H9 (cell line): ENCODE measurements at regions not wholly inside any gene's neighbourhood (a gene's known extent, or its start where the extent isn't known, plus 50 kb on each side); places are given as distances from the start of the nearest gene placed in this dataset.
"Not testable (repeated sequence)": the region's sequence is repeated elsewhere in the genome, so short reads cannot be mapped to it uniquely, and the experiment has no call there.

Experiments used
- DNase-seq: peaks from one replicate; pipeline ENCODE4 v3.0.0-alpha.2; 2017
- H2AFZ ChIP-seq: one replicate; pipeline ENCODE4 v1.6.1; 2013; ENCODE audit warnings: mild to moderate bottlenecking, low read length, control low read depth, moderate library complexity
- H2AK5ac ChIP-seq: 2 replicates; pipeline ENCODE4 v1.6.1; 2013; ENCODE audit warnings: low read length, control low read depth, mixed read lengths; ENCODE audit not compliant: insufficient read length
- H2BK120ac ChIP-seq: one replicate; pipeline ENCODE4 v1.6.1; 2013; ENCODE audit warnings: low read depth, mild to moderate bottlenecking, low read length, control low read depth, inconsistent platforms; ENCODE audit not compliant: poor library complexity, severe bottlenecking
- H2BK12ac ChIP-seq: 2 replicates; pipeline ENCODE4 v1.6.1; 2013; ENCODE audit warnings: low read length, control low read depth, mixed read lengths, low read depth; ENCODE audit not compliant: insufficient read length
- H2BK15ac ChIP-seq: 2 replicates; pipeline ENCODE4 v1.6.1; 2013; ENCODE audit warnings: low read depth, low read length, control low read depth
- H2BK20ac ChIP-seq: one replicate; pipeline ENCODE4 v1.6.1; 2013; ENCODE audit warnings: low read depth, mild to moderate bottlenecking, low read length, control low read depth, inconsistent platforms; ENCODE audit not compliant: poor library complexity, severe bottlenecking
- H2BK5ac ChIP-seq: 2 replicates; pipeline ENCODE4 v1.6.1; 2013; ENCODE audit warnings: low read length, control low read depth, mixed read lengths; ENCODE audit not compliant: insufficient read length
- H3K14ac ChIP-seq: 2 replicates; pipeline ENCODE4 v1.6.1; 2013; ENCODE audit warnings: low read length, control low read depth; ENCODE audit not compliant: insufficient read depth
- H3K18ac ChIP-seq: 2 replicates; pipeline ENCODE4 v1.6.1; 2013; ENCODE audit warnings: low read depth, mild to moderate bottlenecking, mixed read lengths, low read length, control low read depth; ENCODE audit not compliant: insufficient read length
- H3K23ac ChIP-seq: 2 replicates; pipeline ENCODE4 v1.6.1; 2013; ENCODE audit warnings: low read length, control low read depth, mixed read lengths, low read depth; ENCODE audit not compliant: insufficient read length
- H3K23me2 ChIP-seq: 2 replicates; pipeline ENCODE4 v1.6.1; 2013; ENCODE audit warnings: low read depth, mild to moderate bottlenecking, mixed read lengths, low read length, control low read depth; ENCODE audit not compliant: insufficient read length, poor library complexity, severe bottlenecking
- H3K27ac ChIP-seq: 2 replicates; pipeline ENCODE4 v1.5.1; 2013; ENCODE audit warnings: low read length, control low read depth, mixed read lengths, low read depth; ENCODE audit not compliant: insufficient read length
- H3K27me3 ChIP-seq: 2 replicates; pipeline ENCODE4 v1.6.1; 2013; ENCODE audit warnings: low read length, control low read depth, inconsistent platforms; ENCODE audit not compliant: insufficient read depth
- H3K4ac ChIP-seq: 2 replicates; pipeline ENCODE4 v1.6.1; 2013; ENCODE audit warnings: low read depth, mild to moderate bottlenecking, control low read depth, inconsistent platforms, low read length, moderate library complexity
- H3K4me1 ChIP-seq: 2 replicates; pipeline ENCODE4 v1.6.1; 2013; ENCODE audit warnings: low read length, control low read depth, inconsistent platforms; ENCODE audit not compliant: insufficient read depth
- H3K4me2 ChIP-seq: 2 replicates; pipeline ENCODE4 v1.6.1; 2013; ENCODE audit warnings: low read length, control low read depth, mixed read lengths; ENCODE audit not compliant: insufficient read length, insufficient read depth
- H3K56ac ChIP-seq: 2 replicates; pipeline ENCODE4 v1.6.1; 2013; ENCODE audit warnings: low read depth, mild to moderate bottlenecking, mixed read lengths, low read length, control low read depth; ENCODE audit not compliant: insufficient read length
- H3K79me1 ChIP-seq: 2 replicates; pipeline ENCODE4 v1.6.1; 2013; ENCODE audit warnings: low read depth, mild to moderate bottlenecking, moderate library complexity, low read length, control low read depth, inconsistent platforms; ENCODE audit not compliant: insufficient read depth, poor library complexity, severe bottlenecking
- H3K79me2 ChIP-seq: 2 replicates; pipeline ENCODE4 v1.6.1; 2013; ENCODE audit warnings: low read length, control low read depth, inconsistent platforms; ENCODE audit not compliant: insufficient read depth
- H3K9ac ChIP-seq: 2 replicates; pipeline ENCODE4 v1.6.1; 2013; ENCODE audit warnings: low read length, control low read depth, mixed read lengths; ENCODE audit not compliant: insufficient read length; ENCODE audit errors: extremely low read depth
- H3K9me3 ChIP-seq: one replicate; pipeline ENCODE4 v1.6.1; 2013; ENCODE audit warnings: low read depth, low read length, inconsistent platforms; ENCODE audit not compliant: control insufficient read depth
- H3T11ph ChIP-seq: one replicate; pipeline ENCODE4 v1.6.1; 2013; ENCODE audit warnings: mild to moderate bottlenecking, low read length, control low read depth, inconsistent platforms
- H4K20me1 ChIP-seq: one replicate; pipeline ENCODE4 v1.6.1; 2013; ENCODE audit not compliant: control insufficient read depth, insufficient read length, insufficient read depth
- H4K5ac ChIP-seq: 2 replicates; pipeline ENCODE4 v1.6.1; 2013; ENCODE audit warnings: low read depth, mild to moderate bottlenecking, mixed read lengths, low read length, control low read depth; ENCODE audit not compliant: insufficient read length
- H4K8ac ChIP-seq: replicated peaks from 2 replicates; pipeline ENCODE4 v1.6.1; 2013; ENCODE audit warnings: low read length, control low read depth, mixed read lengths, low read depth; ENCODE audit not compliant: insufficient read length
- H4K91ac ChIP-seq: 2 replicates; pipeline ENCODE4 v1.6.1; 2013; ENCODE audit warnings: low read depth, mild to moderate bottlenecking, moderate library complexity, mixed read lengths, low read length, control low read depth; ENCODE audit not compliant: insufficient read length
- H3K27ac Mint-ChIP-seq, 3 experiments: 2 replicates in 2 of 3; 3 replicates in 1 of 3; pipeline ENCODE4 v1.8.0; 2020 to 2021; ENCODE audit warnings: mixed read lengths in 3 of 3, mild to moderate bottlenecking in 1 of 3, moderate library complexity in 1 of 3
- H3K27me3 Mint-ChIP-seq: 2 replicates; pipeline ENCODE4 v1.8.0; 2021; ENCODE audit warnings: low read depth, mild to moderate bottlenecking, moderate library complexity, mixed read lengths
- H3K36me3 Mint-ChIP-seq, 3 experiments: 2 replicates in 2 of 3; 3 replicates in 1 of 3; pipeline ENCODE4 v1.8.0; 2020 to 2021; ENCODE audit warnings: low read depth in 3 of 3, mixed read lengths in 3 of 3; ENCODE audit not compliant: insufficient read depth in 1 of 3
- H3K4me1 Mint-ChIP-seq, 2 experiments: 2 replicates each; pipeline ENCODE4 v1.8.0; 2020; ENCODE audit warnings: mixed read lengths in 2 of 2
- H3K4me3 Mint-ChIP-seq, 2 experiments: 2 replicates in 1 of 2; 3 replicates in 1 of 2; pipeline ENCODE4 v1.8.0; 2020 to 2021; ENCODE audit warnings: mild to moderate bottlenecking in 2 of 2, mixed read lengths in 2 of 2, moderate library complexity in 1 of 2
- H3K9me3 Mint-ChIP-seq, 2 experiments: 2 replicates in 1 of 2; 3 replicates in 1 of 2; pipeline ENCODE4 v1.8.0; 2020; ENCODE audit warnings: mild to moderate bottlenecking in 2 of 2, mixed read lengths in 2 of 2, moderate library complexity in 1 of 2
- WGBS: extraction: QIAGEN DNeasy Blood & Tissue Kit; methylation state at CpG from one replicate; pipeline ENCODE4 v1.1.7; 2013; ENCODE audit warnings: missing lambda C conversion rate, low lambda C conversion rate, mixed read lengths; ENCODE audit not compliant: insufficient read length; ENCODE audit errors: extremely low coverage; 5-methylcytosine and 5-hydroxymethylcytosine counted together
- TF ChIP-seq, protein P1 (sequence below): fragments of 200-600 bp; sonication (generic); conservative IDR thresholded peaks from 3 replicates; pipeline ENCODE4 v1.8.0; 2021; ENCODE audit warnings: antibody characterized with exemption, mild to moderate bottlenecking

DNA sequence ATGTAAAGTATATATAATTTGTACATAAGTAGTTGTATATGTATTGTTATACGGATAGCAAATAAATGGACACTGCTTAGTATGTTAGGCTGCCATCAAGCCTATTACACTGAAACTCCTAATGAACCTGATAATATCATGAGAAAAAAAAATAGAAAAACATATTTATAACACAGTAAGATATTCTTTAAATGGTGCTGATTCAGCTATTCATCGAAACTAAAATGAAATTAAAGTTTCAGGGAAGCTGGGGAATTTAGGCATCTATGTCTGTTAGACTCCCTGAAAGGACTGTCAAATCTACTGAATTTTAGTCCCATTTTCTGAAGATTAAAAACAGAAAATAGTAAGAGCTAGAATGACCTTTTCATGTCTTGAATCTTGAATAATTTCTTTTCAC, 647.1 kb upstream of the PABPC4L start:
- no peaks in the 10 kb centered on the region for H3K23me2 ChIP-seq
- no peaks in the 10 kb centered on the region for H3K9me3 ChIP-seq
- H3K27ac Mint-ChIP-seq, result no peak overlapping the region

DNA sequence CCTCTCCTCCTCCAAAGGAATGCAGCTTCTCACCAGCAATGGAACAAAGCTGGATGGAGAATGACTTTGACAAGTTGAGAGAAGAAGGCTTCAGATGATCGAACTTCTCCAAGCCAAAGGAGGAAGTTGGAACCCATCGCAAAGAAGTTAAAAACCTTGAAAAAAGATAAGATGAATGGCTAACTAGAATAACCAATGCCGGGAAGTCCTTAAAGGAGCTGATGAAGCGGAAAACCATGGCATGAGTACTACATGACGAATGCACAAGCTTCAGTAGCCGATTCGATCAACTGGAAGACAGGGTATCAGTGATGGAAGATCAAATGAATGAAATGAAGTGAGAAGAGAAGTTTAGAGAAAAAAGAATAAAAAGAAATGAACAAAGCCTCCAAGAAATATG, 629.2 kb upstream of the PABPC4L start:
- not testable (repeated sequence) for H4K8ac ChIP-seq, DNase-seq, H3K79me2 ChIP-seq, H3K27me3 ChIP-seq, H3K27me3 Mint-ChIP-seq, H3K27ac ChIP-seq, H2BK15ac ChIP-seq, H3K9ac ChIP-seq, H3K4ac ChIP-seq, H3K23ac ChIP-seq, H3K23me2 ChIP-seq, H3K14ac ChIP-seq, H2BK5ac ChIP-seq, H3K27ac Mint-ChIP-seq, H2BK12ac ChIP-seq, H3K4me1 ChIP-seq, H2AK5ac ChIP-seq, H4K91ac ChIP-seq, H3K56ac ChIP-seq, H3K18ac ChIP-seq, H3K4me1 Mint-ChIP-seq, H3K9me3 ChIP-seq, H4K20me1 ChIP-seq, H4K5ac ChIP-seq, H2BK120ac ChIP-seq, H2AFZ ChIP-seq, H2BK20ac ChIP-seq, H3K4me2 ChIP-seq, H3K4me3 Mint-ChIP-seq, H3T11ph ChIP-seq, H3K79me1 ChIP-seq
- Mint-ChIP-seq H3K36me3 (peaks cover 0 to 39% (median 26%) of the 10 kb centered on the region in 3 experiments), H3K9me3 (peaks cover 31 to 34% of the 10 kb centered on the region in 2 experiments)
- no CpG with 5 or more reads among the region's 7 CpGs for WGBS

More for the DNA sequence above, 647.1 kb upstream of the PABPC4L start:
- Mint-ChIP-seq H3K36me3 (peaks cover 6 to 9% (median 7%) of the 10 kb centered on the region in 3 experiments; a peak in 6 of 7 replicates), H3K9me3 (peaks cover 3 to 11% of the 10 kb centered on the region in 2 experiments; a peak in 3 of 5 replicates), H3K4me1 (no peaks in the 10 kb centered on the region), H3K27me3 (no peaks in the 10 kb centered on the region), H3K4me3 (no peak overlapping the region)
- no peak overlapping the region for H2BK5ac ChIP-seq
- H2AFZ ChIP-seq, result no peak overlapping the region
- H2BK12ac ChIP-seq, result no peak overlapping the region
- no peak overlapping the region for H3K14ac ChIP-seq
- no peaks in the 10 kb centered on the region for H3K79me1 ChIP-seq
- no peaks in the 10 kb centered on the region for H3K79me2 ChIP-seq
- no peak overlapping the region for H2AK5ac ChIP-seq
- H3T11ph ChIP-seq, result no peak overlapping the region
- H4K20me1 ChIP-seq, result no peaks in the 10 kb centered on the region
- no peak overlapping the region for H4K91ac ChIP-seq
- H2BK15ac ChIP-seq, result no peak overlapping the region
- H3K9ac ChIP-seq, result no peak overlapping the region
- no peak overlapping the region for H3K56ac ChIP-seq
- no CpG with 5 or more reads among the region's 2 CpGs for WGBS
- H4K5ac ChIP-seq, result no peak overlapping the region
- H3K23ac ChIP-seq, result no peak overlapping the region
- H3K18ac ChIP-seq, result no peak overlapping the region
- H3K27me3 ChIP-seq, result no peaks in the 10 kb centered on the region
- no peaks in the 10 kb centered on the region for H3K4me1 ChIP-seq
- no peak for DNase-seq
- no peak overlapping the region for H3K27ac ChIP-seq
- no peak overlapping the region for H4K8ac ChIP-seq
- H3K4ac ChIP-seq, result no peak overlapping the region
- no peak overlapping the region for H2BK20ac ChIP-seq
- no peak overlapping the region for H2BK120ac ChIP-seq
- TF ChIP-seq, protein P1, sequence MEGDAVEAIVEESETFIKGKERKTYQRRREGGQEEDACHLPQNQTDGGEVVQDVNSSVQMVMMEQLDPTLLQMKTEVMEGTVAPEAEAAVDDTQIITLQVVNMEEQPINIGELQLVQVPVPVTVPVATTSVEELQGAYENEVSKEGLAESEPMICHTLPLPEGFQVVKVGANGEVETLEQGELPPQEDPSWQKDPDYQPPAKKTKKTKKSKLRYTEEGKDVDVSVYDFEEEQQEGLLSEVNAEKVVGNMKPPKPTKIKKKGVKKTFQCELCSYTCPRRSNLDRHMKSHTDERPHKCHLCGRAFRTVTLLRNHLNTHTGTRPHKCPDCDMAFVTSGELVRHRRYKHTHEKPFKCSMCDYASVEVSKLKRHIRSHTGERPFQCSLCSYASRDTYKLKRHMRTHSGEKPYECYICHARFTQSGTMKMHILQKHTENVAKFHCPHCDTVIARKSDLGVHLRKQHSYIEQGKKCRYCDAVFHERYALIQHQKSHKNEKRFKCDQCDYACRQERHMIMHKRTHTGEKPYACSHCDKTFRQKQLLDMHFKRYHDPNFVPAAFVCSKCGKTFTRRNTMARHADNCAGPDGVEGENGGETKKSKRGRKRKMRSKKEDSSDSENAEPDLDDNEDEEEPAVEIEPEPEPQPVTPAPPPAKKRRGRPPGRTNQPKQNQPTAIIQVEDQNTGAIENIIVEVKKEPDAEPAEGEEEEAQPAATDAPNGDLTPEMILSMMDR, result no peak
- no peak overlapping the region for H3K4me2 ChIP-seq
